ENCODE measurements at regions not wholly inside any gene's neighbourhood (a gene's known extent, or its start where the extent isn't known, plus 50 kb on each side); places are given as distances from the start of the nearest gene placed in this dataset.

DNA sequence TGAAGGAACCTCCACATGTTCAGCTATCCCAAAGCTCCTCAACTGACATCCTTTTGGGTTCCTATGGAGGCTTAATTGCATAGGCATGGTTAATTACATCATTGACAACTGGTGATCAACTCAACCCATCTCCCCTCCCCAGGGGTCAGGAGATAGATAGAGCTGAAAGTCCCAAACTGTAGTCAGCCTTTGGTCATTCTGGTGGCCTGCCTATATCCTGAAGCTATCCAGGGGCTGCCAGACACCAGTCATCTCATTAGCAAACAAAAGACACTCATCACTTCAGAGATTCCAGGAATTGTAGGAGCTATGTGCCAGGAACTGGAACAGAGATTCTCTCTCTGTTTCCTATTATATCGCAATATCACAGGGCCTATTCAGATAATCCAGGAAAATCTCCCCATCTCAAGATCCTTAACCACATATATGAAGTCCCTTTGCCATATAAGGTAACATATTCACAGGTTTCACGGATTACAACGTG lies 646.5 kb upstream of the GRAMD2B start:
- Histone ChIP-seq H3K9me3 (ENCODE audit: control insufficient read depth in 2 of 3, low read length in 3 of 3) (no peaks in the 10 kb centered on the region), H3K27ac (ENCODE audit: low read depth, low read length) (no peak overlapping the region), H3K4me3 (ENCODE audit: low read length) (no peak overlapping the region), H3K36me3 (ENCODE audit: control insufficient read depth in 2 of 3, insufficient read depth in 3 of 3, low read length in 3 of 3) (no peaks in the 10 kb centered on the region), H3K4me1 (ENCODE audit: control insufficient read depth in 2 of 2, insufficient read depth in 2 of 2, low read length in 2 of 2) (no peaks in the 10 kb centered on the region), H3K27me3 (ENCODE audit: control insufficient read depth in 2 of 2, insufficient read depth in 2 of 2, low read length in 2 of 2) (no peaks in the 10 kb centered on the region)
- Mint-ChIP-seq H3K27ac (no peak overlapping the region), H3K27me3 (no peaks in the 10 kb centered on the region), H3K9me3 (peaks cover 0 to 7% (median 0%) of the 10 kb centered on the region in 11 donors), H3K4me3 (no peak overlapping the region), H3K4me1 (no peaks in the 10 kb centered on the region), H3K36me3 (no peaks in the 10 kb centered on the region)
- no peak for DNase-seq
- CTCF ChIA-PET = no interaction called here
- no peak for ATAC-seq
- intact Hi-C loops (cut with micrococcal nuclease) = no loop called here
- POLR2A ChIA-PET = no interaction called here

DNA sequence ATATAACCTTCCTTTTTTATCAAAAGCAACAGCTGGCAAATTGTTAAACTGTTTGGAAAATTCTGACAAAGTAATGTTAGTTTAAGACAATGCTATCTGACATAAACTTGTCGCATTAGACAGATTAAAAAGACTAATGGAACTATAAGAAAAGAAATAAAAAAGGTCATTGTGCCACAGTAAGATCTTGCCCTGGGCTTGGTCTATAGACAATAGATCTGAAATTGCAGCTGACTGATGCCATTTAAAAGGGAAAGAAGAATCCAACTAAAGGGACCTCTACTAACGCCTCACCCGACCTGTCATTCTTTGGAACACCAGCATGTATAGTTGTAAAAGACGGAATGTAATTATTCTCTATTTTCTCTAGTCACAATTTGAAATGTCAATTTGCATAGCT lies 644.4 kb upstream of the GRAMD2B start:
- ATAC-seq (no peak), DNase-seq (no peak)
- Histone ChIP-seq H3K27me3 (ENCODE audit: control insufficient read depth in 2 of 2, insufficient read depth in 2 of 2, low read length in 2 of 2) (no peaks in the 10 kb centered on the region), H3K9me3 (ENCODE audit: control insufficient read depth in 2 of 3, low read length in 3 of 3) (no peaks in the 10 kb centered on the region), H3K4me1 (ENCODE audit: control insufficient read depth in 2 of 2, insufficient read depth in 2 of 2, low read length in 2 of 2) (no peaks in the 10 kb centered on the region), H3K36me3 (ENCODE audit: control insufficient read depth in 2 of 3, insufficient read depth in 3 of 3, low read length in 3 of 3) (no peaks in the 10 kb centered on the region), H3K4me3 (ENCODE audit: low read length) (no peak overlapping the region), H3K27ac (ENCODE audit: low read depth, low read length) (no peak overlapping the region)
- Mint-ChIP-seq H3K4me3 (no peak overlapping the region), H3K27me3 (no peaks in the 10 kb centered on the region), H3K36me3 (no peaks in the 10 kb centered on the region), H3K27ac (no peak overlapping the region), H3K4me1 (no peaks in the 10 kb centered on the region), H3K9me3 (peaks cover 0 to 7% (median 2%) of the 10 kb centered on the region in 11 donors)
- ChIA-PET CTCF (no interaction called here), POLR2A (no interaction called here)
- intact Hi-C loops (cut with micrococcal nuclease) = no loop called here

DNA sequence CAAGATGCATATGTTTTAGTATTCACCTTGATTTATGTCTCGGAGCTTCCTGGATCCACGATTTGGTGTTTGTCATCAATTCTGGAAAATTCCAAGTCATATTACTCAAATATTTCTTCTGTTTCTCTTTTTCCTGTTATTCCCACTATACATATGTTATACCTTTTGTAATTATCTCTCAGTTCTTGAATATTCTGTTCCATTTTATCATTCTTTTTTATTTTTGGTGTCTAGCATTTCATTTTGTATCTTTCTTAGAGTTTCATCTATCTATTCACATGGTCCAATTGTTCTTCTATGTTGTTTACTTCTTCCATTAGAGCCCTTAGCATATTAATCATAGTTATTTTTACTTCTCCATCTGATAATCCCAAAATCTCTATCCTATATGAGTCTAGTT lies 637.8 kb upstream of the GRAMD2B start:
- no peaks in the 10 kb centered on the region for H3K4me1 ChIP-seq (ENCODE audit: control insufficient read depth in 2 of 2, insufficient read depth in 2 of 2, low read length in 2 of 2)
- no peak overlapping the region for H3K4me3 Mint-ChIP-seq
- H3K36me3 Mint-ChIP-seq = no peaks in the 10 kb centered on the region
- DNase-seq = no peak
- intact Hi-C loops (cut with micrococcal nuclease) = no loop called here
- H3K27ac ChIP-seq (ENCODE audit: low read depth, low read length) = no peak overlapping the region
- CTCF ChIA-PET = no interaction called here
- H3K4me1 Mint-ChIP-seq = no peaks in the 10 kb centered on the region
- H3K36me3 ChIP-seq (ENCODE audit: control insufficient read depth in 2 of 3, insufficient read depth in 3 of 3, low read length in 3 of 3) = no peaks in the 10 kb centered on the region
- H3K27ac Mint-ChIP-seq = no peak overlapping the region
- no peak for ATAC-seq
- H3K4me3 ChIP-seq (ENCODE audit: low read length) = no peak overlapping the region
- H3K9me3 ChIP-seq (ENCODE audit: control insufficient read depth in 2 of 3, low read length in 3 of 3) = no peaks in the 10 kb centered on the region
- no peaks in the 10 kb centered on the region for H3K27me3 ChIP-seq (ENCODE audit: control insufficient read depth in 2 of 2, insufficient read depth in 2 of 2, low read length in 2 of 2)
- H3K27me3 Mint-ChIP-seq = no peaks in the 10 kb centered on the region
- POLR2A ChIA-PET = no interaction called here
- H3K9me3 Mint-ChIP-seq = peaks cover 0 to 14% (median 1%) of the 10 kb centered on the region in 11 donors

DNA sequence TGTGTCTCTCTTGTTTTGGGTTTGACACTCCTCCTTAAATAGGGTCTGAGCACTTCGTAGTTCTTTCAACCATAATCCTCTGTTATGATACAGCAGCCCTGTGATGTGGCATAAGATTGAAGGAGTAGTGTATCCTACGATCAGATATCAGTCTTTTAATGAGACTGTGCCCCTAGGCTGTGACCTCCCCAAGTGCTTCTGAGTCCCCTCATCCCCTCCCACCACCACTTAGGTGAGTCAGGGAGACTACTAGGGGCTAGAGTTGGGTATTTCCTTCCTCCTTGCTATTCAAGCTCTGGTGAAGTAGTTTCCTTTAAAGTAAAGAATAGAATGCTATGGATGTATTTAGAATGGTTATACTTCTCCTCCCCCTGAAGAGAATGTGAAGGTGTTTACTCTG lies 637.2 kb upstream of the GRAMD2B start:
- Histone ChIP-seq H3K27ac (ENCODE audit: low read depth, low read length) (no peak overlapping the region), H3K4me1 (ENCODE audit: control insufficient read depth in 2 of 2, insufficient read depth in 2 of 2, low read length in 2 of 2) (no peaks in the 10 kb centered on the region), H3K4me3 (ENCODE audit: low read length) (no peak overlapping the region), H3K9me3 (ENCODE audit: control insufficient read depth in 2 of 3, low read length in 3 of 3) (peaks cover 0 to 2% (median 0%) of the 10 kb centered on the region in 3 experiments), H3K27me3 (ENCODE audit: control insufficient read depth in 2 of 2, insufficient read depth in 2 of 2, low read length in 2 of 2) (no peaks in the 10 kb centered on the region), H3K36me3 (ENCODE audit: control insufficient read depth in 2 of 3, insufficient read depth in 3 of 3, low read length in 3 of 3) (no peaks in the 10 kb centered on the region)
- CTCF ChIA-PET = no interaction called here
- no peak overlapping the region for H3K27ac Mint-ChIP-seq
- peaks cover 0 to 14% (median 2%) of the 10 kb centered on the region in 11 donors for H3K9me3 Mint-ChIP-seq
- no peaks in the 10 kb centered on the region for H3K36me3 Mint-ChIP-seq
- intact Hi-C loops (cut with micrococcal nuclease) = no loop called here
- H3K4me3 Mint-ChIP-seq = no peak overlapping the region
- DNase-seq (no peak), ATAC-seq (no peak)
- POLR2A ChIA-PET = no interaction called here
- H3K27me3 Mint-ChIP-seq = no peaks in the 10 kb centered on the region
- H3K4me1 Mint-ChIP-seq = no peaks in the 10 kb centered on the region

DNA sequence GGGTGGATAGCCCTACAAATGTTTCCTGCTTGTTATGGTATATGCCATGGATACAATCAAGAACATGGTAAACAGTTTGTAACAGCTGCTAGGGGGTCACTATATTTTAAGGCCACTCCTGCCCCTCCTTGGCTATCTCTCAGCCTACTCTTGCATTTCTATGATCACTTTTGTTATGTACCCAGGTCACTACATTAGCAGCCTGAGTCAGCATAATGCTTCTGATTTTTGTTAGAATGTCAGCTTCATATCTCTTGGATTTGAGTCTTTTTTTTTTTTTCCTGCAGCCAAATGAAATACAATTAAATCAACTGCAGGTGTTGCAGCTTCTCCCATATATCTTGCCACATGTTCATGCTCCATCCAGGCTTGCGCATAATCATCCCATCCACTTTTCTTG lies 629.7 kb upstream of the GRAMD2B start:
- Histone ChIP-seq H3K4me1 (ENCODE audit: control insufficient read depth in 2 of 2, insufficient read depth in 2 of 2, low read length in 2 of 2) (no peaks in the 10 kb centered on the region), H3K36me3 (ENCODE audit: control insufficient read depth in 2 of 3, insufficient read depth in 3 of 3, low read length in 3 of 3) (no peaks in the 10 kb centered on the region), H3K9me3 (ENCODE audit: control insufficient read depth in 2 of 3, low read length in 3 of 3) (peaks cover 0 to 3% (median 0%) of the 10 kb centered on the region in 3 experiments), H3K4me3 (ENCODE audit: low read length) (no peak overlapping the region), H3K27ac (ENCODE audit: low read depth, low read length) (no peak overlapping the region), H3K27me3 (ENCODE audit: control insufficient read depth in 2 of 2, insufficient read depth in 2 of 2, low read length in 2 of 2) (no peaks in the 10 kb centered on the region)
- CTCF ChIA-PET = no interaction called here
- Mint-ChIP-seq H3K4me1 (no peaks in the 10 kb centered on the region), H3K4me3 (no peak overlapping the region), H3K27ac (peak overlapping the region in 1 of 9 donors; percentile 56), H3K9me3 (peaks cover 0 to 23% (median 9%) of the 10 kb centered on the region in 11 donors), H3K36me3 (no peaks in the 10 kb centered on the region), H3K27me3 (no peaks in the 10 kb centered on the region)
- POLR2A ChIA-PET = no interaction called here
- DNase-seq (no peak), ATAC-seq (no peak)
- intact Hi-C loops (cut with micrococcal nuclease) = no loop called here

DNA sequence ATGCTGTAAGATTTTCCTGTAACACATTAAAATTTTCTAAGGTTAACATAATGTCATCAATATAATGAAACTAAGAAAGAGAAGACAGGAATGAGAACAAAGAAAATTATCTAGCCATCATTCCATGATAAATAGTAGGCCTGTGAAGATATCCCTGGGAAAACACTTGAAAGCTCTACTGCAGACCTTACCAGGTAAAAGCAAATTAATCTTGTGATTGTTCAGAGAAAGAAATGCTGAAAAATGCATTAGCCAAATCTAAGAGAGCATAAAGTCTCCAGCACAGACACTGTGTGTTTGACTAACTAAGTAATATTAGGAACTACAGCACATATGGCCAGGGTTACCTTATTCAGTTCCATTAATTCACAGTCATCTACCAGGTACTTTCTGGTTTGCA lies 628.3 kb upstream of the GRAMD2B start:
- H3K27me3 ChIP-seq (ENCODE audit: control insufficient read depth in 2 of 2, insufficient read depth in 2 of 2, low read length in 2 of 2) = no peaks in the 10 kb centered on the region
- peaks cover 2 to 28% (median 12%) of the 10 kb centered on the region in 11 donors for H3K9me3 Mint-ChIP-seq
- no peaks in the 10 kb centered on the region for H3K4me1 Mint-ChIP-seq
- ATAC-seq = no peak
- no peaks in the 10 kb centered on the region for H3K36me3 ChIP-seq (ENCODE audit: control insufficient read depth in 2 of 3, insufficient read depth in 3 of 3, low read length in 3 of 3)
- H3K4me3 ChIP-seq (ENCODE audit: low read length) = no peak overlapping the region
- no peak overlapping the region for H3K27ac Mint-ChIP-seq
- CTCF ChIA-PET = no interaction called here
- H3K9me3 ChIP-seq (ENCODE audit: control insufficient read depth in 2 of 3, low read length in 3 of 3) = peaks cover 0 to 3% (median 0%) of the 10 kb centered on the region in 3 experiments
- no peaks in the 10 kb centered on the region for H3K27me3 Mint-ChIP-seq
- POLR2A ChIA-PET = no interaction called here
- peaks cover 0 to 4% (median 0%) of the 10 kb centered on the region in 5 donors for H3K36me3 Mint-ChIP-seq
- H3K27ac ChIP-seq (ENCODE audit: low read depth, low read length) = no peak overlapping the region
- intact Hi-C loops (cut with micrococcal nuclease) = no loop called here
- H3K4me1 ChIP-seq (ENCODE audit: control insufficient read depth in 2 of 2, insufficient read depth in 2 of 2, low read length in 2 of 2) = no peaks in the 10 kb centered on the region
- no peak overlapping the region for H3K4me3 Mint-ChIP-seq
- no peak for DNase-seq

DNA sequence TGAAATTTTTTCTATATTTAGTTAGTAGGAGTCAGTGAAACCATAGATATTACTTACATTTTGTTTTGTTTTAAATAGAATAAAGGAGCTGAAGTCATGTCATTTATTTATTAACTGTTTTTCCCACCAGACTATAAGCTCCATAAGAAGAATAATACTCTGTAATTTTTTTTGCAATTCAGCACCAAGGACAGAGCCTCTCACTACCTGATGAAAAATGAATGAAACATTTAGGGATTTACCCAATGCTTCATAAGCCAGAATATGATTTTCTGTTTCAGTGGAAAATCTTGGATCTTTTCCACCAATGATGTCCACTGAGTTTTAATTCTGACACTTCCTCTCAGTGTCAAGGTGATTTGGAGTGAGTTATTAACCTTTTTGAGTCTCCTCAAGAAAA lies 624.9 kb upstream of the GRAMD2B start:
- no peaks in the 10 kb centered on the region for H3K36me3 ChIP-seq (ENCODE audit: control insufficient read depth in 2 of 3, insufficient read depth in 3 of 3, low read length in 3 of 3)
- intact Hi-C loops (cut with micrococcal nuclease) = no loop called here
- Mint-ChIP-seq H3K27ac (no peak overlapping the region), H3K4me1 (no peaks in the 10 kb centered on the region), H3K27me3 (no peaks in the 10 kb centered on the region), H3K36me3 (peaks cover 0 to 4% (median 0%) of the 10 kb centered on the region in 5 donors), H3K9me3 (peaks cover 2 to 18% (median 11%) of the 10 kb centered on the region in 11 donors), H3K4me3 (no peak overlapping the region)
- H3K4me3 ChIP-seq (ENCODE audit: low read length) = no peak overlapping the region
- no peaks in the 10 kb centered on the region for H3K27me3 ChIP-seq (ENCODE audit: control insufficient read depth in 2 of 2, insufficient read depth in 2 of 2, low read length in 2 of 2)
- no peak for DNase-seq
- POLR2A ChIA-PET = no interaction called here
- no peak overlapping the region for H3K27ac ChIP-seq (ENCODE audit: low read depth, low read length)
- H3K9me3 ChIP-seq (ENCODE audit: control insufficient read depth in 2 of 3, low read length in 3 of 3) = no peaks in the 10 kb centered on the region
- ATAC-seq = no peak
- H3K4me1 ChIP-seq (ENCODE audit: control insufficient read depth in 2 of 2, insufficient read depth in 2 of 2, low read length in 2 of 2) = no peaks in the 10 kb centered on the region
- CTCF ChIA-PET = no interaction called here

Measured in naive thymus-derived CD4-positive, alpha-beta T cell (primary cell).